Esophagus (tissue), 2 donors: ENCODE measurements at regions not wholly inside any gene's neighbourhood (a gene's known extent, or its start where the extent isn't known, plus 50 kb on each side); places are given as distances from the start of the nearest gene placed in this dataset.

Experiments
- H3K27ac ChIP-seq, 2 donors: one replicate each; pipeline ENCODE4 v1.5.1; 2013; ENCODE audit warnings: low read depth in 2 of 2, mild to moderate bottlenecking in 2 of 2, inconsistent platforms in 1 of 2, low read length in 1 of 2, moderate library complexity in 1 of 2
- H3K27me3 ChIP-seq, 2 donors: one replicate each; pipeline ENCODE4 v1.6.1; 2013; ENCODE audit warnings: low read length in 2 of 2, control low read depth in 1 of 2, mild to moderate bottlenecking in 1 of 2; ENCODE audit not compliant: insufficient read depth in 2 of 2, control insufficient read depth in 1 of 2
- H3K36me3 ChIP-seq, 2 donors: one replicate each; pipeline ENCODE4 v1.6.1; 2013; ENCODE audit warnings: low read length in 1 of 2; ENCODE audit not compliant: control insufficient read depth in 2 of 2, insufficient read depth in 2 of 2
- H3K4me1 ChIP-seq, 2 donors: one replicate each; pipeline ENCODE4 v1.6.1; 2013; ENCODE audit warnings: low read length in 1 of 2; ENCODE audit not compliant: control insufficient read depth in 2 of 2, insufficient read depth in 2 of 2
- H3K4me3 ChIP-seq, 2 donors: one replicate each; pipeline ENCODE4 v1.5.1; 2013; ENCODE audit warnings: low read length in 2 of 2, mild to moderate bottlenecking in 2 of 2, low read depth in 1 of 2, moderate library complexity in 1 of 2
- H3K9me3 ChIP-seq, 2 donors: one replicate each; pipeline ENCODE4 v1.6.1; 2013; ENCODE audit warnings: mild to moderate bottlenecking in 2 of 2, low read depth in 1 of 2, low read length in 1 of 2, moderate library complexity in 1 of 2; ENCODE audit not compliant: control insufficient read depth in 2 of 2, insufficient read depth in 1 of 2
- WGBS, 2 donors: extraction: QIAGEN DNeasy Blood & Tissue Kit; methylation state at CpG; one replicate each; pipeline ENCODE4 v1.1.7; 2013; 5-methylcytosine and 5-hydroxymethylcytosine counted together
- donor health status: healthy with polysubstance abuse.
- donor health status: Bipolar disorder and iron deficiency.

GRCh38 chr9:28941856-28942255 is 1368.6 kb upstream of the C9orf72 start:
- no peaks in the 10 kb centered on the region for H3K9me3 ChIP-seq
- H3K27ac ChIP-seq, result no peak overlapping the region
- no peaks in the 10 kb centered on the region for H3K27me3 ChIP-seq
- H3K4me3 ChIP-seq, result no peak overlapping the region
- H3K36me3 ChIP-seq, result no peaks in the 10 kb centered on the region
- WGBS, 2 donors, result 34 to 35% methylated on average over 2 of the region's 2 CpGs
- H3K4me1 ChIP-seq, result no peaks in the 10 kb centered on the region

- 84 to 95% methylated on average over 2 of the region's 2 CpGs for WGBS, 2 donors
These were observed 1369.7 kb upstream of the C9orf72 start for GRCh38 chr9:28942941-28943340.

GRCh38 chr9:28946648-28947047 is 1373.4 kb upstream of the C9orf72 start:
- no peaks in the 10 kb centered on the region for H3K4me1 ChIP-seq

More at GRCh38 chr9:28942941-28943340, 1369.7 kb upstream of the C9orf72 start:
- no peaks in the 10 kb centered on the region for H3K36me3 ChIP-seq
- no peaks in the 10 kb centered on the region for H3K9me3 ChIP-seq
- H3K4me3 ChIP-seq, result no peak overlapping the region
- no peaks in the 10 kb centered on the region for H3K27me3 ChIP-seq
- H3K27ac ChIP-seq, result no peak overlapping the region
- no peaks in the 10 kb centered on the region for H3K4me1 ChIP-seq

GRCh38 chr9:28951945-28952344 is 1378.7 kb upstream of the C9orf72 start:
- no peaks in the 10 kb centered on the region for H3K36me3 ChIP-seq
- H3K4me3 ChIP-seq, result no peak overlapping the region
- no peak overlapping the region for H3K27ac ChIP-seq
- H3K4me1 ChIP-seq, result no peaks in the 10 kb centered on the region
- H3K9me3 ChIP-seq, result no peaks in the 10 kb centered on the region
- H3K27me3 ChIP-seq, result no peaks in the 10 kb centered on the region
- 81 to 82% methylated on average over 4 of the region's 4 CpGs for WGBS, 2 donors

More at GRCh38 chr9:28946648-28947047, 1373.4 kb upstream of the C9orf72 start:
- no peaks in the 10 kb centered on the region for H3K9me3 ChIP-seq
- H3K27me3 ChIP-seq, result no peaks in the 10 kb centered on the region
- H3K36me3 ChIP-seq, result no peaks in the 10 kb centered on the region
- H3K27ac ChIP-seq, result no peak overlapping the region
- H3K4me3 ChIP-seq, result no peak overlapping the region

- 66% methylated on average over 3 of the region's 3 CpGs for WGBS, 2 donors
- no peak overlapping the region for H3K27ac ChIP-seq
- H3K4me3 ChIP-seq, result no peak overlapping the region
- no peaks in the 10 kb centered on the region for H3K9me3 ChIP-seq
- no peaks in the 10 kb centered on the region for H3K4me1 ChIP-seq
- no peaks in the 10 kb centered on the region for H3K27me3 ChIP-seq
- no peaks in the 10 kb centered on the region for H3K36me3 ChIP-seq
These were observed 1383.0 kb upstream of the C9orf72 start for GRCh38 chr9:28956116-28956880.

- H3K36me3 ChIP-seq, result no peaks in the 10 kb centered on the region
- H3K4me1 ChIP-seq, result no peaks in the 10 kb centered on the region
- H3K27ac ChIP-seq, result no peak overlapping the region
- no peaks in the 10 kb centered on the region for H3K9me3 ChIP-seq
- no peak overlapping the region for H3K4me3 ChIP-seq
- H3K27me3 ChIP-seq, result no peaks in the 10 kb centered on the region
These were observed 1387.3 kb upstream of the C9orf72 start for GRCh38 chr9:28960602-28961001.

GRCh38 chr9:28961623-28962022 is 1388.3 kb upstream of the C9orf72 start:
- H3K27ac ChIP-seq, result no peak overlapping the region
- 50 to 63% methylated on average over 3 of the region's 3 CpGs for WGBS, 2 donors
- H3K36me3 ChIP-seq, result no peaks in the 10 kb centered on the region

GRCh38 chr9:28967226-28967625 is 1393.9 kb upstream of the C9orf72 start:
- Histone ChIP-seq H3K4me1 (no peaks in the 10 kb centered on the region), H3K9me3 (peaks cover 0 to 5% of the 10 kb centered on the region in 2 donors), H3K27me3 (no peaks in the 10 kb centered on the region), H3K36me3 (no peaks in the 10 kb centered on the region), H3K27ac (no peak overlapping the region), H3K4me3 (no peak overlapping the region)

More at GRCh38 chr9:28961623-28962022, 1388.3 kb upstream of the C9orf72 start:
- Histone ChIP-seq H3K9me3 (no peaks in the 10 kb centered on the region), H3K4me1 (no peaks in the 10 kb centered on the region), H3K27me3 (no peaks in the 10 kb centered on the region), H3K4me3 (no peak overlapping the region)

GRCh38 chr9:28970241-28970654 is 1397.0 kb upstream of the C9orf72 start:
- WGBS, 2 donors, result 33 to 35% methylated on average over 3 of the region's 3 CpGs

GRCh38 chr9:28971881-28972280 is 1398.6 kb upstream of the C9orf72 start:
- Histone ChIP-seq H3K9me3 (peaks cover 0 to 5% of the 10 kb centered on the region in 2 donors), H3K36me3 (no peaks in the 10 kb centered on the region), H3K4me1 (no peaks in the 10 kb centered on the region), H3K4me3 (no peak overlapping the region), H3K27me3 (no peaks in the 10 kb centered on the region), H3K27ac (no peak overlapping the region)
- WGBS, 2 donors, result 11 to 17% methylated on average over 2 of the region's 2 CpGs

More at GRCh38 chr9:28970241-28970654, 1397.0 kb upstream of the C9orf72 start:
- H3K27ac ChIP-seq, result no peak overlapping the region
- no peaks in the 10 kb centered on the region for H3K27me3 ChIP-seq
- no peak overlapping the region for H3K4me3 ChIP-seq
- peaks cover 0 to 5% of the 10 kb centered on the region in 2 donors for H3K9me3 ChIP-seq
- no peaks in the 10 kb centered on the region for H3K36me3 ChIP-seq
- no peaks in the 10 kb centered on the region for H3K4me1 ChIP-seq
